ENCODE measurements at regions not wholly inside any gene's neighbourhood (a gene's known extent, or its start where the extent isn't known, plus 50 kb on each side); places are given as distances from the start of the nearest gene placed in this dataset.

GRCh38 chr7:45347804-45348203 is 190.2 kb downstream of the RAMP3 start:
- Histone ChIP-seq H3K9ac (ENCODE audit: low read length in 3 of 3) (no peak overlapping the region), H3K4me1 (ENCODE audit: control insufficient read depth in 2 of 3, insufficient read depth in 2 of 3, low read depth in 1 of 3, low read length in 3 of 3) (no peaks in the 10 kb centered on the region), H3K9me3 (ENCODE audit: control insufficient read depth in 2 of 3, insufficient read depth in 1 of 3, low read length in 3 of 3) (no peaks in the 10 kb centered on the region), H3K27ac (ENCODE audit: low read depth in 2 of 2, low read length in 2 of 2) (no peak overlapping the region), H3K4me3 (ENCODE audit: low read length in 3 of 3) (no peak overlapping the region), H3K27me3 (ENCODE audit: control insufficient read depth, insufficient read depth, low read length) (no peaks in the 10 kb centered on the region), H3K36me3 (ENCODE audit: control insufficient read depth in 2 of 3, insufficient read depth in 3 of 3, low read length in 3 of 3) (no peaks in the 10 kb centered on the region)
- intact Hi-C loops (cut with DNase I): no loop called here
- TF ChIP-seq CTCF (IDR thresholded peaks at IDR 0.05; ENCODE audit: borderline replicate concordance, extremely low read depth, insufficient read depth): no peak
- no peak for DNase-seq
- FAIRE-seq: no peak

GRCh38 chr7:45349090-45349489 is 191.5 kb downstream of the RAMP3 start:
- Histone ChIP-seq H3K27me3 (ENCODE audit: control insufficient read depth, insufficient read depth, low read length) (no peaks in the 10 kb centered on the region), H3K36me3 (ENCODE audit: control insufficient read depth in 2 of 3, insufficient read depth in 3 of 3, low read length in 3 of 3) (no peaks in the 10 kb centered on the region), H3K27ac (ENCODE audit: low read depth in 2 of 2, low read length in 2 of 2) (no peak overlapping the region), H3K4me1 (ENCODE audit: control insufficient read depth in 2 of 3, insufficient read depth in 2 of 3, low read depth in 1 of 3, low read length in 3 of 3) (no peaks in the 10 kb centered on the region), H3K9ac (ENCODE audit: low read length in 3 of 3) (no peak overlapping the region), H3K4me3 (ENCODE audit: low read length in 3 of 3) (no peak overlapping the region), H3K9me3 (ENCODE audit: control insufficient read depth in 2 of 3, insufficient read depth in 1 of 3, low read length in 3 of 3) (no peaks in the 10 kb centered on the region)
- intact Hi-C loops (cut with DNase I): no loop called here
- FAIRE-seq (no peak), DNase-seq (no peak)
- no peak for TF ChIP-seq CTCF (IDR thresholded peaks at IDR 0.05; ENCODE audit: borderline replicate concordance, extremely low read depth, insufficient read depth)

- DNase-seq (no peak), FAIRE-seq (no peak)
- no peaks in the 10 kb centered on the region for H3K27me3 ChIP-seq (ENCODE audit: control insufficient read depth, insufficient read depth, low read length)
- no peak overlapping the region for H3K27ac ChIP-seq (ENCODE audit: low read depth in 2 of 2, low read length in 2 of 2)
- intact Hi-C loops (cut with DNase I): no loop called here
- no peaks in the 10 kb centered on the region for H3K9me3 ChIP-seq (ENCODE audit: control insufficient read depth in 2 of 3, insufficient read depth in 1 of 3, low read length in 3 of 3)
- no peak overlapping the region for H3K4me3 ChIP-seq (ENCODE audit: low read length in 3 of 3)
- no peaks in the 10 kb centered on the region for H3K36me3 ChIP-seq (ENCODE audit: control insufficient read depth in 2 of 3, insufficient read depth in 3 of 3, low read length in 3 of 3)
- no peaks in the 10 kb centered on the region for H3K4me1 ChIP-seq (ENCODE audit: control insufficient read depth in 2 of 3, insufficient read depth in 2 of 3, low read depth in 1 of 3, low read length in 3 of 3)
- no peak for TF ChIP-seq CTCF (IDR thresholded peaks at IDR 0.05; ENCODE audit: borderline replicate concordance, extremely low read depth, insufficient read depth)
- H3K9ac ChIP-seq (ENCODE audit: low read length in 3 of 3): no peak overlapping the region
Measured at GRCh38 chr7:45350896-45351295, 193.3 kb downstream of the RAMP3 start.

GRCh38 chr7:45358287-45358686 is 200.7 kb downstream of the RAMP3 start:
- DNase-seq: no peak
- no peak for TF ChIP-seq CTCF (IDR thresholded peaks at IDR 0.05; ENCODE audit: borderline replicate concordance, extremely low read depth, insufficient read depth)
- FAIRE-seq: no peak

More at GRCh38 chr7:45358287-45358686, 200.7 kb downstream of the RAMP3 start:
- Histone ChIP-seq H3K4me3 (ENCODE audit: low read length in 3 of 3) (no peak overlapping the region), H3K27me3 (ENCODE audit: control insufficient read depth, insufficient read depth, low read length) (no peaks in the 10 kb centered on the region), H3K9ac (ENCODE audit: low read length in 3 of 3) (no peak overlapping the region), H3K36me3 (ENCODE audit: control insufficient read depth in 2 of 3, insufficient read depth in 3 of 3, low read length in 3 of 3) (no peaks in the 10 kb centered on the region), H3K9me3 (ENCODE audit: control insufficient read depth in 2 of 3, insufficient read depth in 1 of 3, low read length in 3 of 3) (peaks cover 0 to 13% (median 0%) of the 10 kb centered on the region in 3 donors), H3K4me1 (ENCODE audit: control insufficient read depth in 2 of 3, insufficient read depth in 2 of 3, low read depth in 1 of 3, low read length in 3 of 3) (no peaks in the 10 kb centered on the region), H3K27ac (ENCODE audit: low read depth in 2 of 2, low read length in 2 of 2) (no peak overlapping the region)
- intact Hi-C loops (cut with DNase I): no loop called here

All from kidney (tissue), 13 donors.